IMR-90 (cell line): ENCODE measurements at regions not wholly inside any gene's neighbourhood (a gene's known extent, or its start where the extent isn't known, plus 50 kb on each side); places are given as distances from the start of the nearest gene placed in this dataset.

Experiments
- ATAC-seq: fragments of 200-7000 bp; cut with Tn5 transposase; 2 replicates; pipeline ENCODE4 v1.9.1; 2020; ENCODE audit warnings: low read depth, mild to moderate bottlenecking, moderate library complexity
- BruUV-seq: library from RNA; stranded (reverse); fragments of 400-500 nt; replicated peaks from 2 replicates; lab custom pipeline; 2021; lab: Mats Ljungman, UMichigan
- CTCF ChIA-PET: fragments of 300-600 bp; formaldehyde crosslinking; extraction: SDS; loops from one replicate; lab custom pipeline; 2021; ENCODE audit warnings: antibody characterized with exemption; lab: Yijun Ruan, JAX
- POLR2A ChIA-PET: fragments of 300-600 bp; sonication (Branson Sonifier 250); formaldehyde crosslinking; loops from one replicate; lab custom pipeline; 2022; ENCODE audit warnings: antibody characterized with exemption; ENCODE audit not compliant: unreplicated experiment; lab: Charles Lee
- DNase-seq: peaks from one replicate; pipeline ENCODE4 v3.0.0; 2013
- H2AFZ ChIP-seq: replicated peaks from 2 replicates; pipeline ENCODE3; 2013; ENCODE audit warnings: low read length, mild to moderate bottlenecking; ENCODE audit not compliant: poor library complexity
- H2AK5ac ChIP-seq: 2 replicates; pipeline ENCODE4 v1.6.1; 2013; ENCODE audit warnings: low read depth, low read length, inconsistent platforms
- H2AK9ac ChIP-seq: replicated peaks from 2 replicates; pipeline ENCODE3; 2013; ENCODE audit warnings: mild to moderate bottlenecking, low read depth, low read length, moderate library complexity; ENCODE audit not compliant: poor library complexity
- H2BK120ac ChIP-seq: 2 replicates; pipeline ENCODE4 v1.6.1; 2013; ENCODE audit warnings: low read depth, low read length, inconsistent platforms
- H2BK15ac ChIP-seq: 3 replicates; pipeline ENCODE4 v1.6.1; 2013; ENCODE audit warnings: low read depth, low read length, inconsistent platforms
- H2BK20ac ChIP-seq: 2 replicates; pipeline ENCODE4 v1.6.1; 2013; ENCODE audit warnings: low read depth, mild to moderate bottlenecking, inconsistent platforms, low read length, moderate library complexity
- H2BK5ac ChIP-seq: 2 replicates; pipeline ENCODE4 v1.6.1; 2013; ENCODE audit warnings: mild to moderate bottlenecking, low read depth, low read length, inconsistent platforms; ENCODE audit not compliant: poor library complexity, severe bottlenecking
- H3K14ac ChIP-seq: replicated peaks from 2 replicates; pipeline ENCODE4 v1.6.1; 2013; ENCODE audit warnings: low read depth, low read length, inconsistent platforms
- H3K18ac ChIP-seq: 2 replicates; pipeline ENCODE4 v1.6.1; 2013; ENCODE audit warnings: low read depth, low read length, control low read depth
- H3K23ac ChIP-seq: 2 replicates; pipeline ENCODE4 v1.6.1; 2013; ENCODE audit warnings: low read depth, low read length, inconsistent platforms
- H3K27ac ChIP-seq: 2 replicates; pipeline ENCODE4 v1.5.1; 2013; ENCODE audit warnings: mild to moderate bottlenecking, control low read depth, low read length; ENCODE audit not compliant: insufficient read depth
- H3K27me3 ChIP-seq: 2 replicates; pipeline ENCODE4 v1.6.1; 2013; ENCODE audit warnings: low read length; ENCODE audit not compliant: control insufficient read depth, insufficient read depth
- H3K36me3 ChIP-seq: 2 replicates; pipeline ENCODE4 v1.6.1; 2013; ENCODE audit warnings: low read length, mixed read lengths; ENCODE audit not compliant: control insufficient read depth, insufficient read depth
- H3K4ac ChIP-seq: 2 replicates; pipeline ENCODE4 v1.6.1; 2013; ENCODE audit warnings: low read depth, low read length, inconsistent platforms
- H3K4me1 ChIP-seq: 2 replicates; pipeline ENCODE4 v1.6.1; 2013; ENCODE audit warnings: low read length, mixed read lengths; ENCODE audit not compliant: control insufficient read depth, insufficient read depth
- H3K4me2 ChIP-seq: 2 replicates; pipeline ENCODE4 v1.6.1; 2013; ENCODE audit warnings: low read depth, mild to moderate bottlenecking, control low read depth, low read length, moderate library complexity
- H3K4me3 ChIP-seq: 2 replicates; pipeline ENCODE4 v1.5.1; 2013; ENCODE audit warnings: low read depth, mild to moderate bottlenecking, control low read depth, low read length, moderate library complexity; ENCODE audit not compliant: insufficient read depth
- H3K56ac ChIP-seq: 2 replicates; pipeline ENCODE4 v1.6.1; 2013; ENCODE audit warnings: low read length, inconsistent platforms; ENCODE audit not compliant: insufficient read depth; ENCODE audit errors: extremely low read depth
- H3K79me1 ChIP-seq, 2 experiments: 2 replicates each; pipeline ENCODE4 v1.6.1; 2013; ENCODE audit warnings: low read length in 2 of 2, inconsistent platforms in 1 of 2, low read depth in 1 of 2
- H3K9ac ChIP-seq: 2 replicates; pipeline ENCODE4 v1.6.1; 2013; ENCODE audit warnings: low read depth, low read length, control low read depth
- H3K9me1 ChIP-seq: 2 replicates; pipeline ENCODE4 v1.6.1; 2013; ENCODE audit warnings: low read length, inconsistent platforms; ENCODE audit not compliant: insufficient read depth
- H3K9me3 ChIP-seq: 2 replicates; pipeline ENCODE4 v1.6.1; 2013; ENCODE audit warnings: low read length; ENCODE audit not compliant: control insufficient read depth, insufficient read depth
- H4K20me1 ChIP-seq: 2 replicates; pipeline ENCODE4 v1.6.1; 2013; ENCODE audit warnings: low read length, inconsistent platforms; ENCODE audit not compliant: insufficient read depth
- H4K5ac ChIP-seq: 2 replicates; pipeline ENCODE4 v1.6.1; 2013; ENCODE audit warnings: mild to moderate bottlenecking, low read depth, low read length, control low read depth
- H4K8ac ChIP-seq, 2 experiments: 2 replicates each; pipeline ENCODE4 v1.6.1; 2013; ENCODE audit warnings: low read depth in 2 of 2, low read length in 2 of 2, control low read depth in 1 of 2, inconsistent platforms in 1 of 2
- H4K91ac ChIP-seq: 2 replicates; pipeline ENCODE4 v1.6.1; 2013; ENCODE audit warnings: low read depth, low read length, inconsistent platforms; ENCODE audit not compliant: insufficient read depth
- BHLHE40 ChIP-seq: fragments of 150-350 bp; IDR thresholded peaks from 2 replicates; pipeline ENCODE4 v1.6.1; 2016; ENCODE audit warnings: mild to moderate bottlenecking, low read depth, low read length
- MAFK ChIP-seq: IDR thresholded peaks from 2 replicates; pipeline ENCODE4 v1.6.1; 2012; ENCODE audit warnings: low read depth, low read length, improper control_type of control experiment
- RFX5 ChIP-seq: IDR thresholded peaks from 2 replicates; pipeline ENCODE4 v1.8.0; 2012; ENCODE audit warnings: low read depth, mild to moderate bottlenecking, low read length, moderate library complexity
- WGBS, 2 experiments: methylation state at CpG; one replicate each; pipeline versions ENCODE4 v1.1.5 to v1.1.7; 2013; ENCODE audit warnings: missing lambda C conversion rate in 2 of 2; ENCODE audit not compliant: insufficient read length in 1 of 2; ENCODE audit errors: extremely low coverage in 2 of 2; 5-methylcytosine and 5-hydroxymethylcytosine counted together
- dilution Hi-C: fragments of 300-500 bp; cut with HindIII; formaldehyde crosslinking; loops from one replicate; pipeline ENCODE4 v1.14.3; 2018; ENCODE audit warnings: low sequenced_read_pairs; ENCODE audit not compliant: unreplicated experiment
- in situ Hi-C: fragments of 300-500 bp; cut with MboI; formaldehyde crosslinking; loops from 3 replicates; pipeline ENCODE4 v1.14.3; 2019; ENCODE audit warnings: low sequenced_read_pairs, inconsistent platforms, mixed read lengths
- intact Hi-C: fragments of 100-400 bp; cut with micrococcal nuclease; formaldehyde crosslinking; loops from 2 replicates; pipeline ENCODE4 v1.10.0; 2022
- TF ChIP-seq, protein P1 (sequence below): fragments of 150-350 bp; IDR thresholded peaks from 2 replicates; pipeline ENCODE4 v1.6.1; 2016; ENCODE audit warnings: low read depth, mild to moderate bottlenecking, low read length, moderate library complexity, borderline replicate concordance

DNA sequence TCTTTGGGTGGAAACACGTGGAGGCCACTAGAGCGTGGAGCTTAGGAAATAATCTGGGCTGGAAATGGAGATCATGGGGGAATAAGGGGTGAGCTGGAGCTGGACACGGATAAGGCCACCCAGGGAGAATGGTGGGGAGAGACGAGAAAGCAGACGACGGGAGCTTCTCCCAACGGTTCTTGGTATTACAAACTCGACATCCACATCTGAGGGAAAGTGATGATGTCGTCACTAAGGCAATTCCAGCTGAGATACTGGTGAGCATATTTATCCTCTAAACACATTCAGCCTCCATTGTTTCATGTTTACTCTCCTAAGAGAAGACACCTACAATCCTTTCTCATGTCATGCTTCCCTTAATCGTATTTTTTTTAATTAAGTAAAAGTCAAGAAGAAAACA, 50.2 kb upstream of the SNX9 start:
- H3K4me1 ChIP-seq: peaks cover 2% of the 10 kb centered on the region
- no peak overlapping the region for H3K27ac ChIP-seq
- H3K36me3 ChIP-seq: no peaks in the 10 kb centered on the region
- no peak overlapping the region for H3K4ac ChIP-seq
- no peak for ATAC-seq
- H3K4me2 ChIP-seq: no peak overlapping the region
- no TSS peak for BruUV-seq
- H4K20me1 ChIP-seq: no peaks in the 10 kb centered on the region
- ChIA-PET CTCF (no interaction called here), POLR2A (no interaction called here)
- no peak overlapping the region for H2BK15ac ChIP-seq
- no peak overlapping the region for H2BK120ac ChIP-seq
- H2AK9ac ChIP-seq: no peak overlapping the region
- no peak overlapping the region for H4K8ac ChIP-seq
- no peak overlapping the region for H2AFZ ChIP-seq
- H3K9me3 ChIP-seq: no peaks in the 10 kb centered on the region
- TF ChIP-seq, protein P1, sequence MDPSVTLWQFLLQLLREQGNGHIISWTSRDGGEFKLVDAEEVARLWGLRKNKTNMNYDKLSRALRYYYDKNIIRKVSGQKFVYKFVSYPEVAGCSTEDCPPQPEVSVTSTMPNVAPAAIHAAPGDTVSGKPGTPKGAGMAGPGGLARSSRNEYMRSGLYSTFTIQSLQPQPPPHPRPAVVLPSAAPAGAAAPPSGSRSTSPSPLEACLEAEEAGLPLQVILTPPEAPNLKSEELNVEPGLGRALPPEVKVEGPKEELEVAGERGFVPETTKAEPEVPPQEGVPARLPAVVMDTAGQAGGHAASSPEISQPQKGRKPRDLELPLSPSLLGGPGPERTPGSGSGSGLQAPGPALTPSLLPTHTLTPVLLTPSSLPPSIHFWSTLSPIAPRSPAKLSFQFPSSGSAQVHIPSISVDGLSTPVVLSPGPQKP: no peak
- TF ChIP-seq RFX5 (no peak), BHLHE40 (no peak), MAFK (peak; percentile 63)
- intact Hi-C loops (no loop called here), in situ Hi-C loops (no loop called here), dilution Hi-C loops (no loop called here)
- H3K18ac ChIP-seq: no peak overlapping the region
- no peaks in the 10 kb centered on the region; a peak in 1 of 4 replicates for H3K79me1 ChIP-seq
- 0 out of 2 replicates have a peak overlapping the region, but pooled peaks have one; percentile 2 for H2AK5ac ChIP-seq
- H3K23ac ChIP-seq: no peak overlapping the region
- no peak overlapping the region; the same call in 1 of the 2 replicates for H3K14ac ChIP-seq
- H2BK5ac ChIP-seq: no peak overlapping the region
- no peak overlapping the region for H2BK20ac ChIP-seq
- whole genome bisulfite sequencing, 2 experiments: 100% methylated on average over 4 of the region's 10 CpGs; no CpG with 5 or more reads in 1 of the 2 experiments
- no peak overlapping the region for H3K56ac ChIP-seq
- DNase-seq: no peak
- H3K27me3 ChIP-seq: no peaks in the 10 kb centered on the region
- no peak overlapping the region for H3K4me3 ChIP-seq
- no peak overlapping the region for H4K5ac ChIP-seq
- H4K91ac ChIP-seq: no peak overlapping the region
- H3K9ac ChIP-seq: no peak overlapping the region
- no peaks in the 10 kb centered on the region for H3K9me1 ChIP-seq
